ENCODE measurements at regions not wholly inside any gene's neighbourhood (a gene's known extent, or its start where the extent isn't known, plus 50 kb on each side); places are given as distances from the start of the nearest gene placed in this dataset.

DNA sequence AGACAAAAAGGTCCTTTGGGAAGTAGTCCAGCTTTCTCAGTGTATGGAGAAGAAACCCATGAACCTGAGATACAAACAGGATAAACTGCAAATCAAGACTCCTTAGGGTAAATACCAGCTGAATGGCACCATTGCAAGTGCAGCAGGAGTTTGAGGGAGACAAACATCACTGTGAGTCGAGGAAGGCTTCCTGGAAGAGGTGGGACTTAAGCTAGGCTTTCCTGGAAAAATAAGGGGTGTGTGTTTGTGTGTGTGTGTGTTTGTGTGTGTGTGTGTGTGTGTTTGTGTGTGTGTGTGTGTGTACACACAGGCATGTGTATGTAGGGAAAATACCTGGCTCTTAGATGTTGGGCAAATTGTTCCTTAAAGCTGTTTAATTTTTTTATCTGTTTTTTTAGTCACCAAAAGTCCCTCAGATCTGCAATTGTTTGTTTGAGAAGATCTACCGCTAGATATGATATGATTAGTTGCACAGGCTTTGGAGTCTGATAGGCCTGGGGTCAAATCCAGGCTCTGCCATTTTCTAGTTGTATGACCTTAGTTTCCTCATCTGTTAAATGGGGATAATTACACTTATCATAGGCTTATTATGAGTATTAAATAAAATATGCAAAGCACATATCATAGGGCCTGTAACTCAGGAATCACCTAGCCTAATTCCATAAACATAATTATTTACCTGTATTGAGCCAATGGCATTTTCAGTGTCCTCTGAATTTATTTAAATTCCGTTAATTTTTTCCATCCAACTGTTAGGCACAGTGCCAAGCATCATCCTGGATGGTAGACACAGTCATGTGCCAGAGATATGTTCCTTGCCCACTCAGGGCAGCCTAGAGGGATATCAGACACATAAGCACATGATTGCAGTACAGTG, 85.6 kb upstream of the EED start:
- TF ChIP-seq GATA2 (IDR thresholded peaks at IDR 0.05; ENCODE audit: low read depth, low read length) = no peak
- TF ChIP-seq GATA3 (IDR thresholded peaks at IDR 0.05; ENCODE audit: low read depth, low read length) = no peak
